ENCODE measurements at regions not wholly inside any gene's neighbourhood (a gene's known extent, or its start where the extent isn't known, plus 50 kb on each side); places are given as distances from the start of the nearest gene placed in this dataset.
"Not testable (repeated sequence)": the region's sequence is repeated elsewhere in the genome, so short reads cannot be mapped to it uniquely, and the experiment has no call there.

GRCh38 chr16:5156486-5156885 is 58.9 kb upstream of the EEF2KMT start:
- not testable (repeated sequence) for DNase-seq

DNA sequence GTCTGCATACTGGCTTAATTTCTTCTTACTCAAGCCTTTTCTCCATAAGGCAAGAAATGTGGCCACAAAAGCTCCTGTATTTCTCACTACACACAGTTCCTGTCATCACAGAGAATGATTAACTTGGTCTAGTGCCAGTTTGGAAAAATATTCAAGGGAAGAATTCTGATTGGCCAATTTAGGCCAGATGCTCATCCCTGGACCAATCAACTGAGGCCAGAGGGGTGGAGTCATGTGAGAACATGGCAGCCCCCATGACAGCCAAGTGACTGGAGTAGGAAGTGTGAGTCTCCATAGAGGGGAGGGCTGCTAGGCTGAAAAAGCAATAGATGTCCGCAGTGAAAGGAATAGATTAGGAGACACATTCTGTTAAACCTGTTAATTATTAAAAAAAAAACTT is 56.4 kb upstream of the EEF2KMT start:
- not testable (repeated sequence) for DNase-seq

- not testable (repeated sequence) for DNase-seq
These were observed 53.8 kb upstream of the EEF2KMT start for GRCh38 chr16:5151409-5151808.

All from activated naive CD4-positive, alpha-beta T cell treated with anti-CD3 and anti-CD28 coated beads, Interleukin-2, amount 50 U/mL, for 16 hours (primary cell).